NCI-H774 (cell line): ENCODE measurements at regions not wholly inside any gene's neighbourhood (a gene's known extent, or its start where the extent isn't known, plus 50 kb on each side); places are given as distances from the start of the nearest gene placed in this dataset.
A peak's percentile ranks its signal among the peaks of the same experiment; 100 is the strongest.

Experiments
- DNase-seq: peaks from one replicate; lab custom pipeline; 2025; lab: John Stamatoyannopoulos, UW

DNA sequence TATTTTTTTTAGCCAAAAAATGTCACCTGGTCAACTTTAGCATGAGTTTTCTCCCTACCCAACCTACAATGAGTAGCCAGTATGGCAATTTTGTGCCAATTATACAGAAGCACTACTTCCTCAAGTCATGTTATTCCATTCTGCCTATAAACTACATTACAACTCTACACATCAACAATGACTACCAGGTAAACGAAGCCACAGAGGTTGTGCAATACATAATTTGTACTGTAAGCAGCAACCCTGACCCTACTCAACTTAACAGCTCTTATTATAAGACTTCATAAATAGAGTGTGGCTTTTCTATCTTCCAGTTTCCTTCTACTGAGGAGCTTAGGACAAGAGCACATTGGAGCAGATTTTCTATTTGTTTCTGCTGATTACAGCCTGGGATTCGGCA is 160.5 kb downstream of the HS3ST1 start:
- DNase-seq, result no peak

- no peak for DNase-seq
These were observed 163.9 kb downstream of the HS3ST1 start for GRCh38 chr4:11264841-11265240.

DNA sequence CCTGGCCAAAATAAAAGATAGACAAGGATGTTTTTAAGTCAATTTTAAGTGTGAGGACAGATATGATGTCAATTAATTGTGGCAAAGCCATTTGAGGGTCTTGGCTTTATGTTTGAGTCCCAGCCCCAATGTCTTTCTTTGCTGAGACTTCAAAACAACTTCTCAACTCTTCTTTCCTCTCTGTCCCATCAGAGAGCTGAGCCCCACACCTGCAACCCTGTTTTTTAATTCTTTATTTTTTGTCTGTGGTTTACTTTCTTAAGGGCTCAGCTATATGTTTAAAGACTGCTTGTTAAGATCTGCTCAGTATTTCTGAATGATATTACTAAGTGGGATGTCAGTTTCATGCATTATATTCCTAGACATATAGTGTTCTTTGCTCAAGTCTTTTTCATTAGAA is 164.3 kb downstream of the HS3ST1 start:
- no peak for DNase-seq

- DNase-seq, result no peak
These were observed 165.5 kb downstream of the HS3ST1 start for GRCh38 chr4:11263208-11263607.

GRCh38 chr4:11261066-11261850 is 167.4 kb downstream of the HS3ST1 start:
- DNase-seq, result no peak

DNA sequence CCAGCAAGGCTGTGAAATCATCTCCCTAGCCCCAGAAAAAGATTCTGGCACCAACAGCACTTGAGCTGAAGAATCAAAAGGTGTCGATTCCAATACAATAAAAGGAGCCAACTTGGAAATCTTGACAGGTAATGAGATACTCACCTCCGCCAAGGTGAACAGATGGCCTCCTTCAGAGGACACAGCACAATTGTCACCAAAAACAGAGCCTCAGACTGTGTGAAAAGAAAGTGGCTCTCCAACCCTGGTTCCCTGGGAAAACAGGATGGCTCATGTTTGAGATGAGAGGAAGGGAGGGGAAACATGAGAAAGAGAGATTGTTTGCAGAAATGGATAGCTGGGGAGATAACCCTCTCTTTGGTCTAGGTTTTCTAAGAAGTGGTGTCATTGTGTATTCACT is 168.9 kb downstream of the HS3ST1 start:
- no peak for DNase-seq

GRCh38 chr4:11252149-11252548 is 176.5 kb downstream of the HS3ST1 start:
- no peak for DNase-seq

GRCh38 chr4:11250510-11250909 is 178.2 kb downstream of the HS3ST1 start:
- DNase-seq, result no peak

- no peak for DNase-seq
These were observed 196.7 kb downstream of the HS3ST1 start for GRCh38 chr4:11232015-11232414.

DNA sequence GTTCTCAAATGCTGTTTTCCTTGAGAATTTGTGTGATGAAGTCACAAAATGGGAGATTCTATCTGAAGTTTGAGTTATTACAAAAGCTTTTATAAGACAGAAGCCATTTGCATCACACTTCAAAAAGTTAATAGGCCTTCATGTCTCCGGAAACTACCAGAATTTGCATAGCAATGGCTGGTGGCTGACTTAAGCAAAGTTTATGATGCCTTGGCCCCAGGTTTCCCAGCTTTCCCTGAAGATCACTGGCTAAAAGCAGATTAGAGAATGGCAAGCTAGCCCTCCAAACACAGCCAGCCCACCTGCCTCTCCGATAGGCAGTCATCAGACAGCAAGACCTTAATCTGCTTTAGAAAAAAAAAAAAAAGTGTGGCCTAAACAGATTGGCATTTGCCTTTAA is 197.8 kb downstream of the HS3ST1 start:
- no peak for DNase-seq

DNA sequence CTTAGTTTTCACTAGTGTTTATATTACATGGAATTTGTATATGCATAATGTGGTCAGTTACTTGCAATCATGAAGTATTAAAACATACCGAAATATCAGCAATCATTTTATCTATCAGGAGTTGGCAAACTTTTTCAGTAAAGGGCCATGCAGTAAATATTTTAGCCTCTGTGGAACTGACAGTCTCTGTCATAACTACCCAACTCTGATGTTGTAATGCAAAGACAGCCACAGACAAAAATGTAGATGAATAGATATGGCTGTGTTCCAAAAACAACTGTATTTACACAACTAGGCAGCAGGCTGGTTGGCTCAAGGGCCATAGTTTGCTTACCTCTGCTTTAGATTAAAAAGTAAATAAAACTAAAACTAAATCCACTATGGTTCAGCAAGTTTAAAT is 200.2 kb downstream of the HS3ST1 start:
- peak; percentile 45 for DNase-seq

DNA sequence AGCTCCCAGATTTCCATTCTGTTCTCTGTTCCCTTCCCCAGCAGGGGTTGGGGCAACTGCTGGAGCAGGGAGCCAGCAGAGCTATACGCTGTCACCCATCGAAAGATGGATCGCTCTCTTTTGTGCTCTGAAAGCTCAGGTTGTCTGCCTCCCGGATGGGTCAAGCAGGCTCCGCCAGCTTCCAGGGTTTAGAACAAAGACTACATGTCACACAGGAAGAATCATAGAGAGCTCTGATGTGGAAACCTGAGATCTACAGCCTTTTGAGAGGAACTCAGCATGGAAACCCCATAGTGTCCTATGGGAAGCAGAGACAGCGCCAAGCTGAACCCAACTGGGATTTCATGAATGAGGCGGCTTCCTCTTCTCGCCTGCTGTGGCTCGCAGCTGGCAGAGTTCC is 205.4 kb downstream of the HS3ST1 start:
- DNase-seq, result peak; percentile 18

GRCh38 chr4:11218692-11219091 is 210.0 kb downstream of the HS3ST1 start:
- DNase-seq, result no peak

GRCh38 chr4:11216520-11216919 is 212.2 kb downstream of the HS3ST1 start:
- no peak for DNase-seq

GRCh38 chr4:11214281-11214680 is 214.4 kb downstream of the HS3ST1 start:
- DNase-seq, result no peak

DNA sequence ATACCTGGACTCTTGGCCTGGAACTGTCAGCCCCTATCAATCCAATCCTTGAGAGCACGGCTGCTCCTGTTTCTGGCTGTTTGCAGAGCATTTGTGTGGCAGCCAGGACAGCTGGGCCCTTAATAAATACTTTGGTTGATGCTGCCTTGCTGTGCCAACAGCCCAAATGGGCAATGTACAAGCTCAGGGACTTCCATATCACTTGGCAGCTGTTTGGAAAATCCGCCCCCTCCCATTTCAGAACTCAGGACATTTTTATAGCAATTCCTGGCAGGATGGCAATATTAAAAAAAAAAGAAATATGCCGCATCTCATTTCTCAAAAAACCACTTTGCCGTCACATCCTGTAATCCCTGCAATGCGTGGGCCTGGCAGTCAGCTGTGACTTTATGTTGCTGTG is 218.9 kb downstream of the HS3ST1 start:
- DNase-seq, result no peak

GRCh38 chr4:11201256-11201655 is 227.4 kb downstream of the HS3ST1 start:
- no peak for DNase-seq

- DNase-seq, result no peak
These were observed 230.0 kb downstream of the HS3ST1 start for GRCh38 chr4:11198516-11199305.

DNA sequence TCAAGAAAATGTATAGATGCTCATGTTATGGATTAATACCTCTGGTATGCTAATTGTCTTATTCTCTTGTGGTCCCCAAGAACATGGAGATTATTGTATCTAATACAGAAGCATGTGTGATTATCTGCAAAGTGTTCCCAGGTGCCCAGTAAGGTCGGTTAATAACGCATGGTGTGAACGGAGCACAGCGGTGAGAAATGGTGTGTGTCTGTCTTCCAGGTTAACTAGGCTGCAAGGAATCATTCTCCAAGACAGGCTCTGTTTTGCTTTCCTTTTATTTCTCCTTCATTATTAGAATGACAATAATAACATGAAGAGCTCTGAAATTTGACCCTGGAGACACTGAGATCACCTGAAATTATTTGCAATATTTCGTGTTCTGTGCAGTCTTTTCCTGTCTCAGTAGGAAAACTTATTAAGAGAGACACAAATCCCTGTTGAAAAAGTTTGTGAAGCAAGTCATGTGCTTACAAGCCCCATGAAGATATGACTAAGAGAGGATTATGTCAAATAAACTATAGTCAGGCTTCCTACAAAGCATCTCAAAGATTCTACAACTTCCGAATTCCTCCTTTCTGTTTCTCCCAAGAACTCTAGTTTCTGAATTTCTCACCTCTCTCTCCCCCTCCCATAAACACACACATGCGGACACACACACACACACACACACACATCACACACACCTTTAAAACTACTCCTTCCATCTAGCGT is 230.9 kb downstream of the HS3ST1 start:
- DNase-seq, result no peak

- no peak for DNase-seq
These were observed 231.7 kb downstream of the HS3ST1 start for GRCh38 chr4:11196927-11197522.

- no peak for DNase-seq
These were observed 234.3 kb downstream of the HS3ST1 start for GRCh38 chr4:11194431-11194830.

DNA sequence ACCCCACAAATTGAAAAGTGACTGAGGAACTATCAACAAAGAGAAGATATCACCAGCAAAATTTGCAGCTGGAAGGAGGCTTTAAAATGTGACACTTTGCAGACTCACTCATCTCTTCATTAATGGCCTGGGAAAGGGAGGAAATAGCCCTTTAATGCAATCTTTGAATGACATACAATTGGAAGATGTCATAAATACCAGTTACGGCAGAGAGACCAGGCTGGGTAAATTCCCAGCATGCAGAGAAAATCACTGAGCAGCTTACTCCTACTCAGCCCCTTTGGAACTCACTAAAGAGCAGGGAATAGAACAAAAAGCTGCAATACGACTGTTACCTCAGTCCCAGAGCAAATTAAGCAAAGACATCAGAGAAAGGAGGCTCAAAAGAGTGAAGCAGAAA is 238.9 kb downstream of the HS3ST1 start:
- DNase-seq, result no peak
